ENCODE measurements at regions not wholly inside any gene's neighbourhood (a gene's known extent, or its start where the extent isn't known, plus 50 kb on each side); places are given as distances from the start of the nearest gene placed in this dataset.

DNA sequence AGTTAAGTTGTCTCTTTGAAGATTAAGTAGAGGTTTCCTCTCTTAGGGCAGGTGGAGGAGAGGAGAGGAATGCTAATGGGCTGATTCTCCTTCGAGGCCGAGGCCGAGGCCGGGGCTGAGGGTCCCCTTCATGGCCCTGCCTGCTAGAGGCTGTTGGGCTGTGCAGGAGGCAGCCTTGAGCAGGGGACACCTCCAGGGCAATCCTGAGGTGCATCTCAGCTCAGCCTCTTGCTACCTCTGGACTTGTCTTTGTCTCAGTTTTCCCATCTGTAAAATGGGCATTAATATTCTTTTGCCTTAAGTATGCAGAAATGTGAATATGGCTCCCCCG, 97.7 kb upstream of the PRR20G start:
- TF ChIP-seq, protein P1, sequence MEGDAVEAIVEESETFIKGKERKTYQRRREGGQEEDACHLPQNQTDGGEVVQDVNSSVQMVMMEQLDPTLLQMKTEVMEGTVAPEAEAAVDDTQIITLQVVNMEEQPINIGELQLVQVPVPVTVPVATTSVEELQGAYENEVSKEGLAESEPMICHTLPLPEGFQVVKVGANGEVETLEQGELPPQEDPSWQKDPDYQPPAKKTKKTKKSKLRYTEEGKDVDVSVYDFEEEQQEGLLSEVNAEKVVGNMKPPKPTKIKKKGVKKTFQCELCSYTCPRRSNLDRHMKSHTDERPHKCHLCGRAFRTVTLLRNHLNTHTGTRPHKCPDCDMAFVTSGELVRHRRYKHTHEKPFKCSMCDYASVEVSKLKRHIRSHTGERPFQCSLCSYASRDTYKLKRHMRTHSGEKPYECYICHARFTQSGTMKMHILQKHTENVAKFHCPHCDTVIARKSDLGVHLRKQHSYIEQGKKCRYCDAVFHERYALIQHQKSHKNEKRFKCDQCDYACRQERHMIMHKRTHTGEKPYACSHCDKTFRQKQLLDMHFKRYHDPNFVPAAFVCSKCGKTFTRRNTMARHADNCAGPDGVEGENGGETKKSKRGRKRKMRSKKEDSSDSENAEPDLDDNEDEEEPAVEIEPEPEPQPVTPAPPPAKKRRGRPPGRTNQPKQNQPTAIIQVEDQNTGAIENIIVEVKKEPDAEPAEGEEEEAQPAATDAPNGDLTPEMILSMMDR (IDR thresholded peaks at IDR 0.05) = no peak
- TF ChIP-seq POLR2A (IDR thresholded peaks at IDR 0.05) (no peak), EP300 (IDR thresholded peaks at IDR 0.05) (no peak)

All from ovary (tissue), 3 donors.